Nephron (organoid): ENCODE measurements at regions not wholly inside any gene's neighbourhood (a gene's known extent, or its start where the extent isn't known, plus 50 kb on each side); places are given as distances from the start of the nearest gene placed in this dataset.

Experiments
- H3K27ac Mint-ChIP-seq, 3 experiments: 2 replicates each; pipeline ENCODE4 v1.8.0; 2020; ENCODE audit warnings: mixed read lengths in 3 of 3, mild to moderate bottlenecking in 2 of 3, moderate library complexity in 1 of 3
- H3K27me3 Mint-ChIP-seq: 2 replicates; pipeline ENCODE4 v1.8.0; 2021; ENCODE audit warnings: low read depth, mild to moderate bottlenecking, moderate library complexity, mixed read lengths
- H3K36me3 Mint-ChIP-seq: 2 replicates; pipeline ENCODE4 v1.8.0; 2020; ENCODE audit warnings: low read depth, mixed read lengths
- H3K4me1 Mint-ChIP-seq: 2 replicates; pipeline ENCODE4 v1.8.0; 2020; ENCODE audit warnings: mixed read lengths
- H3K4me3 Mint-ChIP-seq, 3 experiments: 2 replicates each; pipeline ENCODE4 v1.8.0; 2020; ENCODE audit warnings: mild to moderate bottlenecking in 3 of 3, mixed read lengths in 3 of 3, moderate library complexity in 2 of 3
- H3K9me3 Mint-ChIP-seq: 2 replicates; pipeline ENCODE4 v1.8.0; 2020; ENCODE audit warnings: mixed read lengths
- TF ChIP-seq, protein P1 (sequence below), 3 experiments: fragments of 200-600 bp; sonication (generic); IDR thresholded peaks; one replicate each; pipeline ENCODE4 v1.5.0; 2021; ENCODE audit warnings: antibody characterized with exemption in 3 of 3; ENCODE audit not compliant: unreplicated experiment in 3 of 3

DNA sequence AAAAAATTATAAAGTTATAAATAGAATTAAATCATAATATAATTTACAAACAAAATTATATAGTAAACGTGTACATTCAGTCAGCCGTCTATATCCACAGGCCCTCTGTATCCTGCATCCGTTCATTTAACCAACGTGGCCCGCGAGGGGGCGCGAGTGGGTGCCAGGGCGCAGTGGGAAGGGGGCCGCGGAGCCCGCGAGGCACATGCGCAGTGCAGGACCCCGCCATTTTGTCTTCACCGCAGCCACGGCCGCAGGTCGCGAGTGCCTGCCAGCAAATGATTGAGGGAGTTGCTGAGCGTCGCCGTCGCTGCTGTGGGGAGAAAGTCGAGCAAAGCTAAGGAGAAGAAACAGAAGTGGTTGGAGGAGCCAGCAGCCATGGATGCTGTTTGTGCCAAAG lies 53.4 kb upstream of the ECI2 start:
- Mint-ChIP-seq H3K4me1 (no peaks in the 10 kb centered on the region), H3K27me3 (peaks cover 12% of the 10 kb centered on the region), H3K27ac (no peak overlapping the region), H3K4me3 (no peak overlapping the region), H3K9me3 (no peaks in the 10 kb centered on the region), H3K36me3 (no peaks in the 10 kb centered on the region)
- TF ChIP-seq, protein P1, sequence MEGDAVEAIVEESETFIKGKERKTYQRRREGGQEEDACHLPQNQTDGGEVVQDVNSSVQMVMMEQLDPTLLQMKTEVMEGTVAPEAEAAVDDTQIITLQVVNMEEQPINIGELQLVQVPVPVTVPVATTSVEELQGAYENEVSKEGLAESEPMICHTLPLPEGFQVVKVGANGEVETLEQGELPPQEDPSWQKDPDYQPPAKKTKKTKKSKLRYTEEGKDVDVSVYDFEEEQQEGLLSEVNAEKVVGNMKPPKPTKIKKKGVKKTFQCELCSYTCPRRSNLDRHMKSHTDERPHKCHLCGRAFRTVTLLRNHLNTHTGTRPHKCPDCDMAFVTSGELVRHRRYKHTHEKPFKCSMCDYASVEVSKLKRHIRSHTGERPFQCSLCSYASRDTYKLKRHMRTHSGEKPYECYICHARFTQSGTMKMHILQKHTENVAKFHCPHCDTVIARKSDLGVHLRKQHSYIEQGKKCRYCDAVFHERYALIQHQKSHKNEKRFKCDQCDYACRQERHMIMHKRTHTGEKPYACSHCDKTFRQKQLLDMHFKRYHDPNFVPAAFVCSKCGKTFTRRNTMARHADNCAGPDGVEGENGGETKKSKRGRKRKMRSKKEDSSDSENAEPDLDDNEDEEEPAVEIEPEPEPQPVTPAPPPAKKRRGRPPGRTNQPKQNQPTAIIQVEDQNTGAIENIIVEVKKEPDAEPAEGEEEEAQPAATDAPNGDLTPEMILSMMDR (IDR thresholded peaks at IDR 0.05; ENCODE audit: unreplicated experiment in 3 of 3): no peak

GRCh38 chr6:4187480-4187879 lies 52.1 kb upstream of the ECI2 start:
- TF ChIP-seq, protein P1 (IDR thresholded peaks at IDR 0.05; ENCODE audit: unreplicated experiment in 3 of 3): no peak
- peaks cover 8% of the 10 kb centered on the region for H3K27me3 Mint-ChIP-seq
- no peak overlapping the region for H3K4me3 Mint-ChIP-seq
- H3K9me3 Mint-ChIP-seq: no peaks in the 10 kb centered on the region
- H3K4me1 Mint-ChIP-seq: no peaks in the 10 kb centered on the region
- no peak overlapping the region for H3K27ac Mint-ChIP-seq
- H3K36me3 Mint-ChIP-seq: no peaks in the 10 kb centered on the region

DNA sequence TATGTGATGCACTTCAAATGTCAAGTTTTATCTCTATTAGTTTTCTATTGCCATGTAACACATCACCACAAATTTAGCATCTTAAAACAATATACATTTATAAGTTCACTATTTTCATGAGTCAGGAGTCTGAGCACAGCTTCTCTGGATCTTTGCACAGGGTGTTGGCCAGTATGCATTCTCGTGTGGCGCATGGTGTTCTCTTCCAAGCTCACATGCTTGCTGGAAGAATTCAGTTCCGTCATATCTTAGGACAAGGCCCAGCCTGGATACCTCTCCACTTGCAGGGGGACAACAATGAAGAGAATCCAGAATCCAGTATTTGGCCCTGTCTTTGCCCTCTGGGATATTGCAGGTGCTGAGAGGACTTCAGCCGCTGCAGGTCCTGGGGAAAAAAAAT lies 51.0 kb upstream of the ECI2 start:
- H3K27me3 Mint-ChIP-seq: peaks cover 8% of the 10 kb centered on the region
- no peak overlapping the region for H3K4me3 Mint-ChIP-seq
- no peaks in the 10 kb centered on the region for H3K36me3 Mint-ChIP-seq
- H3K27ac Mint-ChIP-seq: no peak overlapping the region
- TF ChIP-seq, protein P1 (IDR thresholded peaks at IDR 0.05; ENCODE audit: unreplicated experiment in 3 of 3): no peak
- H3K9me3 Mint-ChIP-seq: no peaks in the 10 kb centered on the region
- no peaks in the 10 kb centered on the region for H3K4me1 Mint-ChIP-seq

DNA sequence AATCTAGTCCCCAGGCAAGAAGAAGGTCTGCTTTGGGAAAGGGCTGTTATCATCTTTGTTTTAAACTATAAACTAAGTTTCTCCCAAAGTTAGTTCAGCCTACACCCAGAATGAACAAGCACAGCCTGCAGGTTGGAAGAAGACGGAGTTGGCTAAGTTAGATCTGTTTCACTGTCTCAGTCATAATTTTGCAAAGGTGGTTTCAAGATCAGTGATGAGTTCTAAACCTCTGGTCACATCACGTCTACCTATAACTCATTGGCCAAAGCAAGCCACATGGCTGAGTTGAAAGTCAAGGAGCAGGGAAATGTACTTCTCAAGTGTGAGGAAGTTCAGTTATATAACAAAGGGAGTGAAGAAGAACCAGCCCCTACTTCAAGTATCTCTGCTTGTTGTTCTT lies 50.5 kb upstream of the ECI2 start:
- TF ChIP-seq, protein P1 (IDR thresholded peaks at IDR 0.05; ENCODE audit: unreplicated experiment in 3 of 3): no peak
- Mint-ChIP-seq H3K4me3 (no peak overlapping the region), H3K27me3 (peaks cover 8% of the 10 kb centered on the region), H3K9me3 (no peaks in the 10 kb centered on the region), H3K36me3 (no peaks in the 10 kb centered on the region), H3K27ac (no peak overlapping the region), H3K4me1 (no peaks in the 10 kb centered on the region)

DNA sequence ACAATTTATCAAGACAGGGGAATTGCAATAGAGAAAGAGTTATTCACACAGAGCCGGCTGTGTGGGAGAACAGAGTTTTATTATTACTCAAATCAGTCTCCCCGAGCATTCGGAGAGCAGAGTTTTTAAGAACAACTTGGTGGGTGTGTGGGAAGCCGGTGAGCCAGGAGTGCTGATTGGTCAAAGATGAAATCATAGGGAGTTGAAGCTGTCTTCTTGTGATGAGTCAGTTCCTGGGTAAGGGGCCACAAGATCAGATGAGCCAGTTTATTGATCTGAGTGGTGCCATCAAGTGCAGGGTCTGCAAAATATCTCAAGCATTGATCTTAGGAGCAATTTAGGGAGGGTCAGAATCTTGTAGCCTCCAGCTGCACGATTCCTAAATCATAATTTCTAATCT lies 50.0 kb upstream of the ECI2 start:
- H3K36me3 Mint-ChIP-seq: no peaks in the 10 kb centered on the region
- H3K27me3 Mint-ChIP-seq: peaks cover 6% of the 10 kb centered on the region
- no peak overlapping the region for H3K4me3 Mint-ChIP-seq
- H3K4me1 Mint-ChIP-seq: no peaks in the 10 kb centered on the region
- no peaks in the 10 kb centered on the region for H3K9me3 Mint-ChIP-seq
- TF ChIP-seq, protein P1 (IDR thresholded peaks at IDR 0.05; ENCODE audit: unreplicated experiment in 3 of 3): no peak
- no peak overlapping the region for H3K27ac Mint-ChIP-seq
